ENCODE measurements at regions not wholly inside any gene's neighbourhood (a gene's known extent, or its start where the extent isn't known, plus 50 kb on each side); places are given as distances from the start of the nearest gene placed in this dataset.

DNA sequence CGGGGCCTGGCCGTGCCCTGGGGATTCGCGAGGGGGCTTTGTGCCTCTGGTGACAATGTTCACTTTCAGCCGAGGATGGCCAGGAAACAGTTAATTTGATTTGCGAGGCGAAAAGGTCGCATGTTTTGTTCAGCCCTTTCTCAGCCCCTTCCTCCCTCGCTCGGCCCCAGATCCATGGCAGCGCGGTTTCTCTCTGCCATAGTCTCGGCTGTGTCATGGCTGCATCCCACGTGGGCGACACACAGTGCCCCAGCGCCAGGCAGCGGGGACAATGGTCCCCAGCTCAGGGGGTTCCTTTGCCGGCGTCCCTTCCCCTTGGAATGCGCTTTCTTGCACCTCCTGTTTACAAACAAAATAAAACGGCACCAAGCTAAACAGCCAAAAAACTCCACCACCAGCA lies 370.3 kb upstream of the IRX2 start:
- no peak for TF ChIP-seq CTCF (conservative IDR thresholded peaks at IDR 0.05; ENCODE audit: low read length)
- TF ChIP-seq EZH2phosphoT487 (IDR thresholded peaks at IDR 0.05; ENCODE audit: borderline replicate concordance): no peak

Measured in Loucy (cell line).